LNCaP clone FGC (cell line): ENCODE measurements at regions not wholly inside any gene's neighbourhood (a gene's known extent, or its start where the extent isn't known, plus 50 kb on each side); places are given as distances from the start of the nearest gene placed in this dataset.

Experiments
- DNase-seq: peaks from one replicate; pipeline ENCODE4 v3.0.0-alpha.2; 2011; ENCODE audit warnings: low read depth
- H3K4me3 ChIP-seq: 2 replicates; pipeline ENCODE4 v1.5.1; 2011; ENCODE audit warnings: mild to moderate bottlenecking, low read depth, low read length, control low read depth
- CTCF ChIP-seq: IDR thresholded peaks from 2 replicates; pipeline ENCODE4 v1.5.1; 2012; ENCODE audit warnings: mild to moderate bottlenecking; ENCODE audit not compliant: control insufficient read depth, insufficient read depth; ENCODE audit errors: extremely low read depth

GRCh38 chr7:112881-113280, 79.5 kb upstream of the FAM20C start:
- no peak for TF ChIP-seq CTCF
- H3K4me3 ChIP-seq, result no peak overlapping the region
- no peak for DNase-seq

- no peak for TF ChIP-seq CTCF
- DNase-seq, result no peak
- no peak overlapping the region for H3K4me3 ChIP-seq
Measured at GRCh38 chr7:115274-115911, 77.0 kb upstream of the FAM20C start.

GRCh38 chr7:116188-116981, 76.0 kb upstream of the FAM20C start:
- no peak for DNase-seq
- no peak for TF ChIP-seq CTCF
- H3K4me3 ChIP-seq, result no peak overlapping the region

GRCh38 chr7:117836-118614, 74.3 kb upstream of the FAM20C start:
- H3K4me3 ChIP-seq, result no peak overlapping the region
- TF ChIP-seq CTCF, result no peak
- no peak for DNase-seq

- DNase-seq, result no peak
- TF ChIP-seq CTCF, result no peak
- no peak overlapping the region for H3K4me3 ChIP-seq
Measured at GRCh38 chr7:118615-119391, 73.6 kb upstream of the FAM20C start.

- no peak overlapping the region for H3K4me3 ChIP-seq
- TF ChIP-seq CTCF, result no peak
- no peak for DNase-seq
Measured at GRCh38 chr7:119392-120163, 72.8 kb upstream of the FAM20C start.
